HG02642 (cell line): ENCODE measurements at regions not wholly inside any gene's neighbourhood (a gene's known extent, or its start where the extent isn't known, plus 50 kb on each side); places are given as distances from the start of the nearest gene placed in this dataset.
"Not testable (repeated sequence)": the region's sequence is repeated elsewhere in the genome, so short reads cannot be mapped to it uniquely, and the experiment has no call there.

ENCODE experiments used
- ATAC-seq: cut with Tn5 transposase; IDR thresholded peaks from one replicate; pipeline ENCODE4 v1.9.1; 2021; ENCODE audit warnings: mild to moderate bottlenecking; ENCODE audit not compliant: unreplicated experiment, poor library complexity

DNA sequence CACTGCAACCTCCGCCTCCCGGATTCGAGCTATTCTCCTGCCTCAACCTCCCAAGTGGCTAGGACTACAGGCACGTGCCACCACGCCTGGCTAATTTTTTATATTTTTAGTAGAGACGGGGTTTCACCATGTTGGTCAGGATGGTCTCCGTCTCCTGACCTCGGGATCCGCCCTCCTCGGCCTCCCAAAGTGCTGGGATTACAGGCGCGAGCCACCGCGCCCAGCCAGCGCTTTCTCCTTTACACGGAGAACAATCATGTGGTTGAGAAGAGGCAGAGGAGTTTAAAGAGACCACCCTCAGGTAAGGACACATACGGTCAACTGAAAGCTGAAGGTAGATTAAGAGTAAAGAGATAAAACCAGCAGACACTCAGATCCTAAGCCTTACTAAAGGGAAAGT, 1673.7 kb upstream of the PIK3C3 start:
- not testable (repeated sequence) for ATAC-seq

DNA sequence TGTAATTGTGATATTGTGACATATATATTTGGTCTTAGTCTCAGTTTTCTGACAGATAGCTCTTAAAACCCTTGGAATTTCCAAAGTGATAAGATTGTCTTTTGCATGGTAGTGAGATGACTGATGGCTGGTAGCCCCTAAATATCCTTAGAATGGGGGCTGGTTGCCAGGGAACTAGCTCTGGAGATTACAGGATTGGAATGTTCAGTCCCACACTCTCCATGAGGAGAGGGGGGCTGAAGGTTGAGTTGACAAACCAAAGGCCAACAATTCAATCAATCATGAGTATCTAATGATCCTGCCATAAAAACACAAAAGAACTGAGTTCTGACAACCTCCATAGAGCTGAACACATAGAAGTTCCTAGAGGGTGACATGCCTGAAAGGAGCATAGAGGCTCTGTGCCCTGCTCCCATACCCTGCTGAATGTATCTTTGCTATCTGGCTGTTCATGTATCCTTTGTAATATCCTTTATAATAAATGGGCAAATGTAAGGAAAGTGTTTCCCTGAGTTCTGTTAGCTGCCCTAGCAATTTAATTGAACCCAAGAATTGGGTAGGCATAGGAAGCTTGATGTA, 1680.3 kb upstream of the PIK3C3 start:
- ATAC-seq: no peak

DNA sequence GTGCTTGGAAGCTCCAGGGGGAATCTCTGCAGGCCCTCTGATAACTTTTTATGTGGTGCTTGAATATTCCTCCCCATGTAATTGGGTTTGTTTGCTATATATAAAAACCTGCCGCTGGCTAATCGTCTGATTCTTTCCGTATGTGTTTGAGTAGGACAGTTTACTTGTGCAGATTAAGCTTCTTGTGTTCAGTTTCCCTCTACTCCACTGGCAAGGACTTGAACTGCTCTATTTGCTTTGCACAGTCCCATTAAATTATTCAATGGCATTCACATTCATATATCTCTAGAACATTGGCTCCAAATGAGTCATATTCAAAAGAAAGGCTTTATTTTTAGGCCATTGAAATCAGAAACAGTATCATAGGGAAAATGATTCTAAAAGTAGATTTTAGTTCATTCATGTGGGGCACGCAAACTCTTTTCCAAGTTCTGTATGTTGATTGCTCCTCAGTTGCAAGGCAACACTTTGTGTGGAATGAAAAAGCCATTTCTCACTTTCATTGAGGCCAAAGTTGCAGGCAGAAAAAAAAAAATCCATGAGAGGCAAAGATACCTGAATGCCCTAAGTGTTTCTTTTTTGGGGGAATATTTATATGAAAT, 1682.3 kb upstream of the PIK3C3 start:
- no peak for ATAC-seq

DNA sequence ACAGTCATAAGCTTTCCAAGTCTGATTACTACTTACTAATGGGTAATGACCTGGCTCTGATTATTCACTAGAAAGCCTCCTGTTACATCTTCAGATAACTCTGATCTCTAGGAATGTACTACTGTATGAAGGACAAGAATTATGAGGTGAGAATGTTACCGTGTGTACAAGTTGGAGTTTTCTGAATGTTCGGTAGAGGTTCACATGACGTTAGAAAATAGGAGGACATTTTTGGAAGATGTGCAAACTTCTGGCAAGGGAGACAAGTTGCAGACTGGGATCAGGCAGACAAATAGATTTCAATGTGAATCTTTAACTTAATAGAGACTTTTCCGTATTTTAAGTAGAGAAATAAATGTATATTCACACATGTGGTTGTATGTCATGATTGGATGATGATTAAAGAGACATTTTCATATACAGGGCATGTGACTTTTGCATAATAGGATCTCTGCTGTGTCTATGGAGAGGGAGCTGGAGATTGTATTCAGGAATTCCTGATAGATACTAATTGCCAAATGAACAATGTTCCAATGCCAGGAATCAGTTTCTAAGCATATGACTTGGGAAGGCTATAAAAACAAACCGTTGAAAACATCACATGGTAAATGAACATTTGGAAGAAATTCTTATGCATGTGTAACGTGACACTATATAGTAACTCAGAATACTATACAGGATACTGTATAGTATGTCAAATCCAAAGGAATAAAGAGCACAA, 1695.8 kb upstream of the PIK3C3 start:
- no peak for ATAC-seq

DNA sequence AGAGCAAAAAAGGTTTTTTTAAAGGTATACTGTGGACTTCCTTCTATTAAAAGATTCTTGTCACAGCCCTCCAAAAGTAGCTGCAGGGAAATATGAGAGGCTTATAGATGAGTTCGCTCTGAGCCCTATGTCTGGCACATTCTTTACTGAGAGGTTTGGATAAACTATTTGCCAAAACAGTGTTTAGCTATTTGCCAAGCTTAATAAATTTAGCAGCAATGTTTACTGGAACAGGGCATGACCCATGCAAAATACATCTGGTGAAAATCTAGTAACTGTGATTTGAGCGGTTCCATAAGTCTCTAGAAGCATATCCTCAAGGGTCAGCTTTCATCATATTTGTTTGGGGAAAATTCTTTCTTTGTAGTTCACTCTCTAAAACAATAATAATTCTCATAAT, 1696.7 kb upstream of the PIK3C3 start:
- no peak for ATAC-seq

DNA sequence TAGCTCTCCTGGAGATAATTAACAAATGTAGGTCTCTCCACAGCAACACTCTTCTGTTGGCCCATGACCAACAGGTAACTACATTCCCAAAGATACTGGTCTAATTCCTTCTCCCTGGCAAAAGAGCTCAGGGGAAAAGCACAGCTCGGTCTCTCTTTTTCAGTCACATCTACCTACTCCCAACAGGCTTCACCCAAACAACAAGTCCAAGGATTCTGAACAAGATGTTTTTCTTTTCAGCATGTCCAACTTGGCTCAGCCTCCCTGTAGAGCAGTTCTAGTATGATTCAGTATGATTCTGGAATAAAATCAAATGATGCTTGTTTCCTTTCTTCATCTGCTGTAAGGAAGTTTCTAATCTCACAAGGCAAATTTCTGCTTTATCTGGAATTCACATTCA, 1704.8 kb upstream of the PIK3C3 start:
- ATAC-seq: no peak

DNA sequence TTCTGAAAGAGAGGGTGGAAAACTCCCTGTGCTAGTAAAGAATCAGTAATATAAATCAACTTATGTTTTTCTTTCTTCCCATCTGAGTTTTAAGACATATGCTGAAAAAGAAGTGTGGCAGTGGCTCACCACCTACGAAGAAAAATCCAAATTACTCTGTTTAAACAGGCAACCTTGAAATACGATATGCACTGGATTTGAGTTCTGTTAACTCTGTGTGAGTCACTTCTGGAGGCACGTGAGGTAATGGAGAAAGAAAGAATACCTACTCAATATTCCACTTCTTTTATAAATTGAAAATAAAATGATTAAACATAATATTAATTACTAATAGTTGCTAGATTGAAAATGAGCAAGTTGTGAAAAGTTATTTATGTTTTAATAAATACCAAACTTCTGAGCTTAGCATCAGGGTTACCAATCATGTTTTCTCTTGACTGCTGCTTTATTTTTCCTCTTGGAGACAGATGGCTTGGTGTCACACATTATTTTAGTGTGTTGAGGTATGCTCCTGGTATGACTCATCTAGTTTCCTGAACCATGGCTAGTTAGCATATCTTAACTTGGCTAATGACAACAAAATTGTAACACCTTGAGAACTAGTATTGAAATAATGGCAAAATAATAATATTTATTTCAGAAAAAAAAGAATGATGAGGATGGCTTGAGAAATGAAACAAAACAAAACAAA, 1705.5 kb upstream of the PIK3C3 start:
- ATAC-seq: no peak

DNA sequence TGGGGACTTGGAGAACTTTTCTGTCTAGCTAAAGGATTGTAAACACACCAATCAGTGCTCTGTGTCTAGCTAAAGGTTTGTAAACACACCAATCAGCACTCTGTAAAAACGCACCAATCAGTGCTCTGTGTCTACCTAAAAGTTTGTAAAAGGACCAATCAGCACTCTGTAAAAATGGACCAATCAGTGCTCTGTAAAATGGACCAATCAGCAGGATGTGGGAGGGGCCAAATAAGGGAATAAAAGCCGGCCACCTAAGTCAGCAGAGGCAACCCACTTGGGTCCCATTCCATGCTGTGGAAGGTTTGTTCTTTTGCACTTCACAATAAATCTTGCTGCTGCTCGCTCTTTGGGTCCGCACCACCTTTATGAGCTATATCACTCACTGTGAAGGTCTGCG, 1709.4 kb upstream of the PIK3C3 start:
- ATAC-seq: not testable (repeated sequence)

DNA sequence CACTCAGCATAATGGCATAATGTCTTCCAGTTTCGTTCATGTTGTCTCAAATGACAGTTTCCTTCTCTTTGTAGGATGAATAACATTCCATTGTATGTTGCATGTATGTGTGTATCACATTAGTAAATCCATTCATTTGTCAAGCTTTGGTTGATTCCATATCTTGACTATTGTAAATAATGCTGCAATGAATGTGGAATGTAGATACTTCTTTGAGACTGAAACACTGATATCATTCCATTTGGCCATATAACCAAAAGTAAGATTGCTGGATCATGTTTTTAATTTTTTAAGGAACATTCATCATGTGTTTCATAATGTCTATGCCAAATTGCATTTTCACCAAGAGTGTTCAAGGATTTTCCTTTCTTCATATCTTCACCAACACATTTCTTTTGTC, 1711.4 kb upstream of the PIK3C3 start:
- ATAC-seq: no peak

DNA sequence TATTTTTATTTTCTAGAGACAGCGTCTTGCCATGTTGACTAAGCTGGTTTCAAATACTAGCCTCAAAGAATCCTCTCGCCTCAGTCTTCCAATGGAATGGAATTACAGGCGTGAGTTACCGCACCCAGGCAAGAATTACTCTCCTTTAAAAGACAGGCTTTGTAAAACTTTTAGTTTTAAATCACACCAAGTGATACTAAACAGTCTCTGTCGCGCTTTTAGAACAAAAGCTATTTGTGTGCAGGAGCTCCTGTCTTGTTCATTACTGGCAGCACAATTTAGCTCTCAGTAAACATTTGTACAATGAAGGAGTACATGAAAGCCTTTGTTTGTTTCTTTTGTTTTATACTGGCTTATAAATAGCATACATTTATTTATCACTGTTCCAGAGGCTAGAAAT, 1719.2 kb upstream of the PIK3C3 start:
- ATAC-seq: no peak

DNA sequence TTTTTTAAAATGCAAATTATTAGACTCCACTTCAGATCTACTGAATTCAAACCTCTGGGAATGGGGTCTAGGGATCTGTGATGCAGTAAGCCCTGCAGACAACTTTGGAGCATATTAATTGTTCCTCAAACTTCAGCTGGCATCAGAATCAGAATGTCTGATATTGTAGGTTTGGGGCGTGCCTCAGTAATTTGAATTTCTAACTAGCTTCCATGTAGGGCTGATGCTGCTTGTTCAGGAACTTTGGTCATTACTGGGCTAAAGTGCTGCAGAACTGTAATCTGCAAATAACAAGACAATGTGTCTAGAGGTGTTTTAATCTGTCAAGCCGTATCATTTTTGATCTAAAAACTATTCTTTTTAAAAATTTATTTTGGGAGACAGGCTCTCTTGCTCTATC, 1719.7 kb upstream of the PIK3C3 start:
- no peak for ATAC-seq

DNA sequence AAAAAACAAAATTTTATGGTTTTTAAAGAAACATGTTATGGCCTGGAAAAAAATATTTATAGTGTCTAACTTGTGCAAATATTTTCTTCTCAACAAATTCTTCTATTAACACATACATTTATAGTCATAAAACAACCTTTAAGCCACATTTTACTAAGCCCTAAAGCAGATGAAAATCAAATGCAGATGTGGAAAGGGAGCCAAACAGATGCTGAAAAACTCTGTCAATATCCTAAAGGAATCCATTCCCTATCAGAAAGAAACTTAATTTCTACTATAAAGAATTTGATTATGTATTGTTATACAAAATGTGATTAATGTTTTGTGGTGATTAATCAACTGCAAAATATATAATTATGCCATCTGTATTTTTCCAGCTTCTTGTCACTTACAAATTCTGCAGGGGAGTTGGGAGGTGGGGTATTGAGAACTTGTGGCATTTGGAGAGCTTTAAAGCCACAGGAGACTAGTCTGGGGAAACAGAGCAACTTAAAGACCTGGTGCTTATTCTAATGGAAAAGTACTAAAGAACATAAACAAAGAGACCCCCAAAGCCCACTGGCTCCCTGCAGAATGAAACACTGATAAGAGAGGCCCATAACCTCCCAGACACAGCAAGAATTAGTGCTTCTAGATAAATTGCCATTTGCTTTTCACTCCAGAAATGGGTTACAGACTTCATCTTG, 1721.0 kb upstream of the PIK3C3 start:
- ATAC-seq: no peak

DNA sequence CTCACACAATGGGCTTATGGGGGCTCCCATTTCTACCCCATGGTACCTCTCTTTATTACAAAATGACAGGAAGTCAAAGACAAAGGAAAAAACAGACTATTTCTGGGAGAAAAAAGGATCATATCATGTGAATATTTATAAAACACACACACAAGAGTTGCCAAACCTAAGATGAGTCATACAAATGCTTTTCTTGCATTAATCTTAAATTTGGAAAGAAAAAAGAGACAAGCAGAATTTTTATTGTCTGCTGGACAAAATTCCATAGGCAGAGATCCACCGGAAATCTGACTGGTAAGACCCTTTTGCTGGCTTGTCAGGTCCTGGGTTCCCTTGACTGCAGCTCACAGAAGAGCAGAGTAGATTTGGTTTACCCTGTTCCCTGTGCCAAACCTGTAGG, 1732.3 kb upstream of the PIK3C3 start:
- ATAC-seq: no peak

DNA sequence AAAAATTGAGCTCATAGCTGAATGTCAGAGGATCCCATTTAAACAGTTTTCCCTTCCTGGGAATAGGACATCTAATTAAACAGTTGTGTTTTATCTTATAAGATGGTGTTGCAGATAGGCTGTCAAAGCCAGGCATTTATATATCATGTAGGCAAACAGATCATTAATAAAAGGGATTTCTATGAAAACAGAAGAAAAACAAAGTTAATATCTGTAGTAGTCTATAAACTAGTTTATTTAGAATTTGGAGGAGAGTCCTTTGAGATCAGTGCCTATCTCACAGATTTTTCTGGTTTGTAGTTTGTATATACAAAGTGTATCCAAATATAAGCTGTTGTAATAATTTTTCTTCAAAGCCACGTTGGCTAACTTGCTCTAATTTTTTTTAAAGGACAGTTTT, 1738.2 kb upstream of the PIK3C3 start:
- ATAC-seq: no peak

DNA sequence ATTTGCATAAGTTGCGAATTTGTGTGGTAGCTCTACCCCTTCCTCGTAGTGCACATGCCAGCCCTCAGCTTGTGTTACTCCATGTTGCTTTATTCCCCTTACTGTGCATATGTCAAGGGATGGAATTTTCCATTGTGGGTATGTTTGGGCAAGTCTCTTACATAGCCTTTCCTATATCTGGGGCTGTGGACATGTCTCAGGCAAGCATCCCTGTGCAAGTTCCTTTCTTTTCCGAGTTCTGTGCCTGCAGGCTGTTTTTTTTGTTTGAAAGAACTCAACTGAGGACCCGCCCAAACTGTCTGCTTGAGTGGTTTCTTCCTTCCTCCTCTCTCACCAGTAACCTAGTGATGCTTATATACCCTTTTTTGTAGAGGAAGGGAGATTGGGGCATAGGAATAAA, 1739.1 kb upstream of the PIK3C3 start:
- no peak for ATAC-seq

DNA sequence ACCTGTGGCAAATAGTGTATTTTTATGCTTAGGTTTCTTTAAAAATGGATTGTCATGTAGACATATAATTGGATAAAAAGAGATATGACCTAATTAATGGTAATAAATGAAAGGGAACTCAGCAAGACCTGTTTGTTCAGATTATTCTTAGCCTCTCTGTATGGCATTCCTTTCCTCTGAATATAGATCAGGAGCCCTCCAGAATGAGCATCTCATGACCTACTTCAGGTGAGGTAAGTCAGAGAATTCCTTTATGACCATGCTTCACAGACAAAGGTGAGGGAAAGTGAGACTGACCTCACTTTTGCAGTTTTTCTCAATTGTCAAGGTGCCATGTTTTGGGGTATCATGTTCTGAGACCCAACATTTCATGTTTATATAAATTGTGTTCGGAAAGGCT, 1744.3 kb upstream of the PIK3C3 start:
- ATAC-seq: no peak

DNA sequence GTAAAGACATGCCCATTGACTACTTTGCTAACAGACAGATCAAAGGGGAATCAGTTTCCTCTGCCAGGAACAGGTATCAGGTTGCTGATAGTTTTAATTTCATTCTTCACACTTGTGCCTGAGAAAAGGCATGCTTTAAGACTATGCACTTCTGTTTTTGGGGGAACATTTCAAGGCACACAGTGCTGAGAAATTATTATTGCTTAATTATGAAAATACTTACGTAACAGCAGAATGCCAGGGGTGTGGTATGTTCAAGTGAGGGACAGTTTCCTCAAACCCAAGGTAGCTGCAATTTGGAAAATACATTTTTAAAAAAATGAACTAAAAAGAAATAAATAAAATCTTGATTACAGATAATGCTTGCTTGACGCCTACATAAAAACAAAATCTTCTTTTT, 1746.1 kb upstream of the PIK3C3 start:
- no peak for ATAC-seq

DNA sequence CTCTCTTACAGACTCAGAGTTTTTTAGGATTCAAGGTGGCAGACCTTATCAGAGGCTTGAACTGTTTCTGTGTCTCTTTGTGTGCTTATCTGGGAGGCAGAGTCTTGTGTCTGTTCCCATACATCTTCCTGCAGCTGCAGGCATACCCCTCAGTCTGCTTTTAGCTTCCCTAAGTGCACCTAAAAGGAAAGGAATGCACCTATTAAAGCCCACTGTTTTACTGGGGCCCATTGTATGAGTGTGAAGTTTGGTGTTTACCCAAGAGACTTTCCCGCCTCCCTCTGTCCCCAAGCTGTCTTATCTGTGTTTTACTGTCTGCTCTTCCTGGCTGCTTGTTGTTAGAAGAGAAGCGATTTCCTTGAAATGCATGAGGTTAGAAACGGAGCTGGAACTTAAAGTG, 1757.3 kb upstream of the PIK3C3 start:
- ATAC-seq: no peak

DNA sequence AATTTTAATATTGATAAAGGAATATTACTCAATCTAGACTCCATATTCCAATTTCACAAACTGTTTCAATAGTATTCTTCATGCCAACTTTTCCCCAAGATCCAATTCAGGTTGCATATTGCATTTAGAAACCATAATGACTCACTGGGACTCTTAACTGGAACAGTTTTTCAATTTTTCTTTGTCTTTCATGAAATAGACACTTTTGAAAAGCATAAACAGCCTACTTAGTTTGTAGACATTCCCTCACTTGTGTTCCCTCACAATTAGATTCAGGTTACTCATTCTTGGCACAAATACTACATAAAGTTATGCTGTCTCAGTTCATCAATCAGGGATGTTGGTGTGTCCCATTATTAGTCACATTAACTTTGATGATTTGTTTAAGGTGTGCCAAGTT, 1768.4 kb upstream of the PIK3C3 start:
- no peak for ATAC-seq

DNA sequence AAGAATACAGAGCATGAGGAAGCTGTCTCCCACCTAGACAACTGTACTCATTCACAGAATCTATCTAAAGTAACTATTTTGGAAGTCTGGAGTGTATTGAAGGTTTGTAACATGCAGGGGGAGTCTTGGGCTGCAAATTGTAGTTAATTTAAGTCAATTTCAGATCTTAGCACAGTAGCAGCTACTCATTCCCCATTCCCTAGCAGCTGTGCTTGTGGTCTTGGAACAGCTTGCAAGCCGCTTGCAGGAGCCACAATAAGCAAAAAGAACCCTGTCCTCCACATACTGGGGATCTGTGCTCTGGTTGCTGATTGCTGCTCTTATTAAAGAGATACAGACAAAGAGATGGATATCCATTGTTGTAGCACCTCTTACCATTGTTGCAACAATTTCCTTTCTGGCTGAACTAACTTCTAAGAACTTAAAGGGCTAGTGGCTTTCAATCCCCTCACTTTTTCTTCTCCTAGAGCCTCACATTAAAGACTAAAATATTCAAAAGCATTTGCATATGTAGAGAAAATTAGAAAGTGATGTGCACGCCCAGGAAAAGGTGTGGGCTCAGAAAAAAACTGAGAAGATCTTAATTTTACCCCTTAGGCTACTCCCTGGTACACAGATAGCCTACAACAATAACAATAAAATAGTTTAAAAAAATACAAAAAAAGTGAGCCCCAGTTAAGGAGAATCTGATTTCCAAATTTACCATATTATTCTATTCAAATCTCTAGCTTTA, 1775.1 kb upstream of the PIK3C3 start:
- no peak for ATAC-seq
